T-helper 9 cell (primary cell): ENCODE measurements at regions not wholly inside any gene's neighbourhood (a gene's known extent, or its start where the extent isn't known, plus 50 kb on each side); places are given as distances from the start of the nearest gene placed in this dataset.
"Not testable (repeated sequence)": the region's sequence is repeated elsewhere in the genome, so short reads cannot be mapped to it uniquely, and the experiment has no call there.

Source experiments
- DNase-seq: peaks from one replicate; pipeline ENCODE4 v3.0.0-alpha.2; 2020

DNA sequence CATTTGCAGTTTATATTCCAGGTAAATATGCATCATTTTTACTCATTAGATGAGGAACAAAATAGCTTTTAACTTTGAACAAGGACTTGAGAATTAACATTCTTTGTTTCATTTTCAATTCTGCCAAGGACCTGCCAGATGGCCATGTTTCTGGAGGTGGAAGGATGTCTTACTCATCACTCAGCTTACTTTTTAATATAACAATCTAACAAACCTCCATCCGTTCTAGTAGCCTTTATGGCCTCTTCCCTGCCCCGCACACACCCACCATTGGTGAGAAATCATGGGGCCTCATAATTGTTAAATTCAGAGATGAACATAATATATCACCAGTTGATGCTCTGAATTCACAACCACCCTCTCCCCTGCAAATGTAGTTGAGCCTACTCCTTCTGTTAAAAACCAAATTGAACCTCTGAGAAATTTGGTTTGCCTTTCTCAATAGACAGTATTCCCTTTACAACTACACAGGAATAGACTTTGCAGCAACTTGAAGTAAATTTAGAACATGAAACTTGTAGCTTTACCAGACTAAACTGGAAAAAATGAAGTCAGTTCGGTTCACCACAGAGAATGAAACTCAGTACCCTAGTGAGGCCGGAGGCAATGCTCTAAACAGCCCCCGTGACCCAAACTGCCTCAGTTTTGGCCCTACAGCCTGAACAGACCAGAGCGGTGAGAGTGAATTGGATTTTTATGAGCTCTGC, 50.1 kb upstream of the ACSL4 start:
- DNase-seq: no peak

DNA sequence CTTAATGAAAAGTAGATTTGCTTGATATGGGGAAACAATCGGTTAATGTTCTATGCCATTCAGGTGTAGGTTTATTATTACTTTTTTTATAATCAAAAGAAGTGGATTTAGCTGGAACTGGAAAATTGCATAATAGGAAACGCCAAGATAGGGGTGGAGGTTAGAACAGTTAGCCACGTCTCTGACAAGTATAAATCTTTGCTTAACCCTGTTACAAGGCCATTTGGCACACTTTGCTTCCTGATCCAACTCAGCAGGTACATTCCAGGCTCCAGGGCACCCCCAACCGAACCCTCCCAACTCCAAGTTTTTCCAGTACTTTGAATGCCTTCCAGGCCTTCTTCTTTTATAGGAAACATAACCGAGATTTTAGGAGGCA, 50.6 kb upstream of the ACSL4 start:
- DNase-seq: no peak

DNA sequence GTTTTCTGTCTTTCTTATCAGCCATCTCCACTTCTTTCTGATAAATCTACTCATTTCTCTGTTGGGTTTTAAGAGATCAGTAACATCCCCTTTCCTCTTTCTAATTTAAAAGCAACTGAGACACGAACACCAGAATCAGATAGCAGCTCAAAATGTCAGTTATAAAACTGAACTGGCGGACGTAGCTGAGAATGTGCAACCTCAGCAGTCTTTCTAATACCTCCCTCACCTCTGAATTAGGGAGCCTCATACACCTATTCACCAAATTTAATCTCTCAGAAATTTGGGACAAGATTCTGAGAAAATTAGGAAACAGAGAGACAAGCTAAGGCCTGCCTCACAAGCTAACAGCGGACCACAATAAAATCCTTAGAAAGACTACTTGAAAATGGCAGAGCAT, 52.0 kb upstream of the ACSL4 start:
- DNase-seq: no peak

DNA sequence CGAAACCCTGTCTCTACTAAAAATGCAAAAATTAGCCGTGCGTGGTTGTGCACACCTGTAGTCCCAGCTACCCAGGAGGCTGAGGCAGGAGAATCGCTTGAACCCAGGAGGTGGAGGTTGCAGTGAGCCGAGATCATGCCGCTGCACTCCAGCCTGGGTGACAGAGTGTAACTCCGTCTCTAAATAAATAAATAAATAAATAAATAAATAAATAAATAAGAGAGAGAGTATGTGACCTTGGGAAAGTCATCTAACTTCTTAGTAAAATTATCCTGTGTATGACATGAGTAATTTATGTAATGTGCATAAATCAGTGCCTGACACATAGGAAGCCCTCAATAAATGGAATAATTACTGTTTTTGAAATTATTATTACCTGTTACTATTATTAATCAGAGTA, 57.5 kb upstream of the ACSL4 start:
- not testable (repeated sequence) for DNase-seq

DNA sequence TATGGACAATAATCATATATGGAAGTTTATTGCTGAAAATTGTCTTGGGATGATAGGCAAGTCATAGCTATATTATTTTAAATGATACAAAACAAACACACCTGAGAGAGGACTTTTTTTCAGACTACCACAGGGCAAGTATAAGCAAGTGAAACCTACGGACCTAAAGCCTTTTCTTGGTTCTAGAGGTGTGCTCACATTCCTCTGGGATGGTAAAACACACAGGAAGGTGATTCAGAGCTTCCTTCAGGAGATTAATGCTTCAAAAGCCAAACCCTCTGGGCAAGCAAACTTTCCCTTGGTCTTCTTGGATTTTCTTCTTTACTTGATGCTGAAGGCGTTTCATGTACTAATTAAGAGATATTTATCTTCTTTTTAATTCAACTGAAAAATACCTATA, 60.1 kb upstream of the ACSL4 start:
- no peak for DNase-seq

DNA sequence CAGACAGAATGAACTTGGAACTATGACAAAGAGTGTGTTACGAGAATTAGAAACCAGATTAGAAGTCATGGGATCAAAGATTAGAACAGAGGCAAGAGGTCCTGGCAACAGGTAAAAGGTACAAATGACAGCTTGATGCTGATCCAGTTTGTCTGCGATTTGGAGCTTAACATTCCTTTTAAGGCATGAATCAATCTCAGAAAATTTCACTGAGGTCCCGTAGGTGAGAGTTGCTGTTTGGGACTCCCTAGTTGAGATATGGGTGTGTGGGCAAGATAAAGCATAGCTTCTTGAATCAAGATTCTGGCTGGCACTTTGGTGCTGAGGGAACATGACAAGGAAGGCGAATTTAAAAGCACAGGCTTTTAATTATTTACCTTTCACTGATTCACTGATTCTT, 62.6 kb upstream of the ACSL4 start:
- no peak for DNase-seq

DNA sequence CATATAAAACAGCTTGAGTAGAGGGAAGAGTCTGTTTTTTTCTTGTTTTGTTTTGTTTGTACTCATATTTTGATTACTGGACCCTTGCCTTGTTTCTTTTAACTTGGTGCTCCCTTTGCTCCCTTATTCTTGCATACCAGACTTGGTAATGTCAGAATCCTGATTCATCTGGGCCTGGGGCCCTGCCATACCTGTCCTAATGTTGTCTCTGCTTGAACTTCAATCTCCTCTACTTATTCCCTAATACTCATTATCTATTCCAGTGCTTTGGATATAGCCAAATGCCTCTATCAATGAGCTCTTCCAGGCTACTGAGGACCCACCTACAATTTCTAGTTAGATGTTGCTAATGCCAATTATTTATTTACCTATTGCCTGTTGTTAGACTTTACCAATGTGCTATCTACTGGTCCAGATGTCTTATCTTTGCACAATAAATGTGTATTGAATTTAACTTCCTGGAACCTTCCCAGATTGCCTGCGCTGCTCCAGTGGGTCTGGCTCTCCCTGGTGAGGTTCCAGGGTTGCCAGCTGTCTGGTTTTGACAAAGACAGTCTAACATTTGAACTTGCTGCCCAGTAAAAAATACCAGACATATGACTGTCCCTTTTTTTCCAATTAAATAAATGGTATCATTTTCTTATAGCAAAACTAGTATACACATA, 64.4 kb upstream of the ACSL4 start:
- no peak for DNase-seq

DNA sequence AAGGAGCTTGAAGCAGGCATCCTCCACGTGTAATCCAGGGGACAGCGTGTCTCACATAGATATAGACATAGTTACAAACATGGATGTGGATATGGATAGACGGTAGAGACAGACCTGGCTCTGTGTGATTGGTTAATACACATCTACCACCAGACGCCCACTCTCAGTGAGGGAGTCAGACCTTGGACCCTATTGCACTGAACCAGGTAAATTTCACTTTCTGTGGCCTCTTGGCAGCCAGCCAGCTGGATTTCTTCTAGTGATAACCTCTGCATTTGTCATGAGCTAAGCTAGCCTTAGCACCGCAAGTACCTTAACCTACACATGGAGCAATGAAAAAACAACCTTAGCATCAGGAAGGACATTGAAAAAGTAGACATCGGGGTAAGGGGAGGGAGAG, 79.2 kb upstream of the ACSL4 start:
- DNase-seq: no peak

DNA sequence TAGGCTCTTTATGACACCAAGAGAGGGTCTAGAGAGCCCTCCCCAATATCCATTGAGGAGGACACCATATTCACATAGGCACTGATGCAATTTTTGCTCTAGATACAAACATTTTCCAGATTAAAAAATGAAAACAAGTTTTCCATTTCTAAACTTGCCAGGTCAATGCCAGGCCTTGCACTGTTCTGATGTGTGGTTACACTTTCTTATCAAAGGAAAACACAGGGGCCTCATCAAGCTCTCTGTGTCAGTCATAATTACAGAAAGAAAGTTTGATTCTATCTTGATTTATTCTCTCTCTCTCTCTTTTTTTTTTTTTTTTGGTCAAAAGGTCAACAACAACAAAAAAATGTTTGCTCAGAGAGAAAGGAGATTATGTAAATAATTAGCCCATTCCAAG, 80.2 kb upstream of the ACSL4 start:
- DNase-seq: no peak

DNA sequence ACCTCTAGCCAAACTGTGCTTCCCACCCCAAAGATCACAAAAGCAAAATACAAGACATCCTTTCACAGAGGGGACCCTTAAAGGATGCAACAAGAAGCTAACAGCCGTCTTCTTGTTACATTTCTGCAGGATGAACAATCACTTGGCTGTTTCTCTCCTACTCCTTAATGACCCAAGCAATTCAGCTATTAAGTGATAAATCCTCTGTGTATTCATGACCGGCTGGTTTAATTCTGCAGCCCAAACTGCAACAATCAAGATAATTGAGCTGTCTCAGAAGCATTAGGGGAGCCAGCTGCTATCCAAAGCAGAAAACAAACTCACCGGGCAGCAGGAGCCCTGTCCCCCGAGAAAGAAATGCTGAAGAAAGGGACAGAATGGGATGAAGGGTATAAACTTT, 85.9 kb upstream of the ACSL4 start:
- DNase-seq: no peak

DNA sequence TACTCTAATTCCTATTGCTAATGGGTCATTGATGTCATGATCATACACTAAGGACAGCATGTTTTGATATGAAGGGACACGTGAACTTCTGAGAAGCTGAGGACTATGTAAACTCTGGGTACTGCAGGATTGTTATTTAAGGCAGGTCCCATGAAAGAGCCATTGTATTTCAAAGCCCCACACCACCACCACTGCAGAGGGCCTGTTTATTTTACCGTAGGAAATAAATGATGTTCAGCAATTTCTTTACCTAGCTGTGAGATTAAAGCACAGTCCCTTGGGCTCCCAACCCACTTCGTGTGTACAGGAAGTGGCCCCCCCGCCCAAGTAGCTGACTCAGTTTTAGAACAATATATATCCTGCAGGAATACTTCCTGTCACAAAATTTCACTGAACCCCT, 89.8 kb upstream of the ACSL4 start:
- DNase-seq: no peak

DNA sequence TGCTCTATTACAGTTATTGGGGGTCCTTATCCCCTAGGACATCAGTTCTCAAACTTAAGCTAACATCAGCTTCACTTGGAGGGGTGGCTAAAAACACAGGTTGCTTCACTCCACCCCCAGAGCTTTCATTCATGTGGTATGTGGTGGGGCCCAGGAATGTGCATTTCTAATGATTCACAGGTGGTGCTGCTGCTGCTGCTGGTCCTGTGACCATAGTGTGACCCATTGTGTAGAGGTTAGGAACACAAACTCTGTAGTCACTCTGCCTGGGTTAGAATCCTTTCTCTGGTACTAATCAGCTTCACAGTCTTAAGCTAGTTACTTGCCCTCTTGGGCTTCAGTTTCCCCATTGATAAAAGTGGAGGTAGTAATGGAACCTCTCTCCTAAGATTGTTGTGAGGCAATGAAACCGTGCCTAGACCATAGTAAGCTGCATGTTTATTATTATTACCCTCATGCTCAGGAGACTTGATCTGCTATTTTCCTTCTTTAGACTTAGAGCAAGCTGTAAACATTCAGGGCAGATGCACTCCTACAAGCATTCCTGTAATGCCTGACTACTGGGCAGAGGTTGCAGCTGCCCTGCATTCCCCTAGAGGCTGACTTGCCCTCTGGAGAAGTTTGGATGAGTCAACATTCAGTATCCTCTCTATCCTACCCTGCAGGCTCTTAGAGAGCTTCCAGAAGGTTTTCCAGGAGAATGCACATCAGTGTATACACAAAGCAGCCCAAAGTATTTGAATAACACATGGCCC, 94.1 kb upstream of the ACSL4 start:
- no peak for DNase-seq

DNA sequence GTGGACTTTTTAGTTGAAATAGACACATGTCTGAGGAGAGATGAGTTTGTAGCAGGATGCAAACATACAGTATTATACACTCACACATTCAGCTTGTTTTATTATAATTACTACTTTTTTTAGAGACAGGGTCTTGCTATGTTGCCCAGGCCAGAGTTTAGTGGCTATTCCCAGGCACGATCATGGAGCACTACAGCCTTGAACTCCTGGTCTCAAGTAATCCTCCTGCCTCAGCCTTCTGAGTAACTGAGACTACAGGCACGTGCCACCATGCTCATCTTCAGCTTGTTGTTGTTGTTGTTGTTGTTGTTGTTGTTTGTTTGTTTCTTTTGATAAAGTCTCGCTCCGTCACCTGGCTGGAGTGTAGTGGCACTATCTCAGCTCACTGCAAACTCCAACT, 94.7 kb upstream of the ACSL4 start:
- no peak for DNase-seq

DNA sequence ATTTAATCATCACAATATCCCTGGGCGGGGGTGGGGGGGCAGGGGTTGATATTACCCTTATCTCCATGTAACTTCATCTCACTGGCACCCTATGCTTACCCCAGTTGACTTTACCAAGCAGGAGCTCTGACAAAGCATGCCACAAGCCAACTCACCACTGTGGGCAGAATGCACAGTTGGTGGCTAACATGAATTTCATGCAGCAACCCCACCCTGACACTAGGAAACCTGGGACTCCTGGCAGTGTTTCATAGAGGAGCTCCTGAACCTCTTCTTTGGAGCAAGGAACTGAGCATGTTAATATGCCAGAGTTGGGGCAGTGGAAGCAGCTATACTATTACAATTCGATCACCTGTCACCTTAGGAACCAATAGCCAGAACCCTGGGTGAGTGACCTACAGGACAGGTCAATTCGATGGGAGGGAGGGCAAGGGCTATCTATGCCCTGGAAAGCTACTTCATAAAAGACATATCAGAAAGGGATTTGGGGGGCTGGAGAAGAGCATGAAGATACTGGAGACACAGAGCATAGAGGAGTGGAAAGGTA, 97.2 kb upstream of the ACSL4 start:
- no peak for DNase-seq

DNA sequence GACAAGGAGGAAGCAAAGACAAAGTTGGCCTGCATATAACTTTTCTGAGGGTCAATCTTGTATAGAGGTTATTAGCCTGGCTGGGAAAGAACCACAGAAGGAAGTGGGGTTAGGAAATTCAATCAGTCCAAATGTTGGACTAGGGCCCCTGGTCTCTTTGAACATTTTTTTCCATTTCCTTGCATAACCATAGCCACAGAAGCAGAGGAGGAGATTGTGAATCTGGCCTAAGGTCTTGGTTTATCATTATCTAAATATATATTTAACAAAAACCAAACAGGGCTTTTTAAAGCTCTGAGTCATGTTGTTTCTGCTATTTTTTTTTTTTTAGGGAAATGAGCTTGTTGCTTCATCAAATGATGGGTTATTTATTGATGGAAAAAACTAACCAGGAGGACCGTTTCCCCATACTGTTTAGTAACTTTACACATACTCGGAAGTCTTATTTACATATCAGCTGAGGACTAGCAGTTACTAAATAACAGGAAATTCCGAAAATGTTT, 97.7 kb upstream of the ACSL4 start:
- no peak for DNase-seq

DNA sequence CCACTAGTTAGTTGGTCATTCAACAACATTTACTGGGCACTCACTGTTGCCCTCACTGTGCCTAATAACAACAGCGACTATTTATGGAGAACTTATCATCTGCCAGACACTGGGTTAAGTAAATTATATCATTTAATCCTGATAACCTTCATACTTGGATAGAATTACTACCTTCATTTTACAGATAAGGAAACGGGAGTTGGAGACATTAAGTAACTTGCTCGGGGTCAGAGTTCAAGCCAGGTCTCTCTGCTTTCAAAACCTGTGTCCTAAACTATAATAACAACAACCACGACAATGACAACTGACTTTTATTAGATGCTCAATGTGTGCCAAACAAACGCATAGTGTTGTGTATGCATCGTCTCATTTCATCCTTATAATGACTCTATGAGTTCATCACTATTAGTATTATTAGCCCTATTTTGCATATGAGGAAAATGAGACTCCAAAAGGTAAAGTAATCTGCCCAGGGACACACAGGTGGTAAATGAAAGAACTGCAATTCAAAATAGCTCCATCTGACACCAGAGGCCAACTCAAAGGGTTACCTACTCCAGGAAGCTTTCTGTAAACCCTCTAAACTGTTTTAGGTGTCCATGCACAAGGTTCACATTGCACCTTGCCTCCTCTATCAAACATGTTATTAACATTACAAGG, 98.4 kb upstream of the ACSL4 start:
- DNase-seq: no peak

DNA sequence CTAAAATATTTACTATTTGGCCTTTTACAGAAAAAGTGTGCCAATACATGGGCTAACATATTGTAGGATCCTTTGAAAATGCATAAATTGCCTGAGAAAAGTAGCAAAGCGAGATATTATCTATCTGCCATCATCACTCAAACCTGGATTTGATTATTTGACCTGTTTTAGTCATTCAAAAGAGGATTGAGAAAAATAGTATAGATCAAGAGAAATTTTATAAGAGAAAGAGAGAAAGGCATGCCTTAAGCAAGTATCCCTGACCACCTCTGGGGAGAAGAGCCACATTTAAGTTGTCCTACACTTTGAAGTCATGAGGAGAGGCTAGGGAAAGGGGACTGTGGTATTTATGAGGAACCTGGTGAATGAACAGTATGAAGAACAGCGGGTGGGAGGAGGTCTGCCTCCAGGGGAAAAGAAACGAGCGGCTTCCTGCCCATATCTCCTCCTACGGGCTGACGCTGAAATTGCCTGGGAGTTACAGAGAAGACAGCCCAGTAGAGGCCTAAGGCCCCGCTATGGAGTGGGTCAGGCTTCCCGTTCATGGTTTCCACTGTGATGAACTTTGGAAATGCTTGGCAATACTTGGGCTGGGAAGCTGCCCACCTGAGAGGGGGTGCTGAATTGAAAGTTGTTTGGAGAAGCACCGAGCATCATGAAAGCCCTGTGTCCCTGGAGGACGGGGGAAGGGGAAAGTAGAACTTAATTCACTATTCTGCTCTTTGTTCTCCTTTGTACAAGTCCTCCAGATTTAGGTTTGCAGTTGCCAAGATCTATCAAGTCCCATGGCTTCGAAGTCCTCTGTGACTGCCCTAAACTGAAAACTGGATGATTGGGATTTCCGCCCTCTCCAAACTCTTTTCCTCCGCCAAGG, 106.9 kb upstream of the ACSL4 start:
- no peak for DNase-seq

DNA sequence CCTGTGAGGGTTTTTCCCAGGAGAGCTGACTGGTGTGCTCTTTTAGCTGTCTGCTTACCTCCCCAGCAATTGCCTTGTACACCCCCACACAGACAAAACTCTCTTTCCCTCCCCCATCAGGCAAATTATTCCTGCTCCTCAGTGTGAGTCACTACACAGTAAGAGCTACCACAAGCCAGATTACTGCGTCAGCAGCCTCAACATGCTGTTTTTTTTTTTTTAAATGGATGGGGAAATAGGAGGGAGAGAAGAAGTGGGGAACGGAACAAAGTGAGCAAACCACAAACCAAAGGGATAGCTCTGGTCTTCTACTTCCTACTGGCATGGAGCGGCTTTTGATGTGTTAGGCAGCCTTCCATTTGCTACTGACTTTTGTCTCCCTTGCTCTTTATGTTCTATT, 107.5 kb upstream of the ACSL4 start:
- DNase-seq: no peak

DNA sequence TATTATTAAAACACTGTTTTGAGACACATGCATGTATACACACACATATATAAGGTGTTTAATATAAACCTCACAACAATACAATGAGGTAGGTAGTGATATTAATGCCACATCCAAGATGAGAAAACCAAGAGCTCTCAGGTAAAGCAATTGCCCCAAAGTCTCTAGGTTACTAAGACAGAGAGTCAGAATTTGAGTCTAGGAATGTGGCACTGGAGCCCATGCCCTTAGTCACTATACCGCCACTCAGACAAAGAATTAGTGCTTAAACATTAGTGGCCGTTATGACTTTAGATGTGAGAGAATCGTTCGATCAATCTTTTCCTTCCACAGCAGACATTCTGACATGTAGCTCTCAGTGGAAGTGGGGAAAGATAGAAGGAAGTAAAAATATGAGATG, 108.2 kb upstream of the ACSL4 start:
- DNase-seq: no peak

DNA sequence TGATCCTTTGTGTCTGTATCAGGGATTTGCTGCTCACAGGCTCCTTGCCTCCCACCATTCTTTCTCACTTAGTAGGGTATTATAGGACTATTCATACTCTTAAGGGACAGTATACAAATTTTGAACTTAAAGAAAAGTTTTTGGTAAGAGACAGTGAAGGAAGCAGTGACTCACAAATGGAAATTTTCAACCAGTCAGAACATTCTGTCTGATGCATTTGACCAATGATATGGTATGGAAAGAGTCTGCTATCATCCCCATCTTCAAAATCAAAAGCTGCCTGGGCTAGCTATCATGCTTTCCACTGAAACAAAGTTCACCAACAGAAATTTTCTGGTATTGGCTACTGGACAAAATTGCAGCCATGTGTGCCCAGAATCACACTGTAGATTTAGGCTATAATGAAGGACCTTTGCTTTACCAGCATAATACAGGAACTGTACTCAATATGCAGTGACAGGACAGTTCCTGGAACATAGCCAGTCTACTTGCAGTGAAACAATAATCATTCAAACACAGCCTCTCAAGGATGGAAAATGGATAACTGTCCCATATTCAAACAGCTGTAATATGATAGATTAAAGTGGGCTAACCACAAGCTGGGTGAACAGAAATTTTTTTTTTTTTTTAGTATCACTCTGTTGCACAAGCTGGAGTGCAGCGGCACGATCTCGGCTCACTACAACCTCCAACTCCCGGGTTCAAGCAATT, 109.0 kb upstream of the ACSL4 start:
- DNase-seq: no peak

DNA sequence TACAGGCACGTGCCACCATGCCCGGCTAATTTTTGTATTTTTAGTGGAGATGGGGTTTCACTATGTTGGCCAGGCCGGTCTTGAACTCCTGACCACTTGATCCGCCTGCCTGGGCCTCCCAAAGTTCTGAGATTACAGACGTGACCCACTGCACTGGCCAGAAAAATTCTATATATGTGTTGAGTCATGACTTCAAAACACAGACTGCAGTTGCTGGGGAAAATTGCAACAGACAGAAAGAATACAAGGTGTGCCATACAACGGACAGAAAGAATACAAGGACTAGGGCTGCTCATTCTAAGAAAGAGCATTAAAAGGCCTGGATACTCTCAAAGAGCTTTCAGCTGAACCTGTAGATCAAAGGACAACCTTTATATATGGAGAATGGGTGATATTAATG, 109.6 kb upstream of the ACSL4 start:
- no peak for DNase-seq
